SU-DHL-6 (cell line): ENCODE measurements at regions not wholly inside any gene's neighbourhood (a gene's known extent, or its start where the extent isn't known, plus 50 kb on each side); places are given as distances from the start of the nearest gene placed in this dataset.

Source experiments
- H2AFZ ChIP-seq: fragments of 200-600 bp; sonication (generic); 2 replicates; pipeline ENCODE4 v1.6.1; 2014; ENCODE audit warnings: low read depth, mild to moderate bottlenecking, moderate library complexity, mixed read lengths, antibody characterized with exemption, low read length; ENCODE audit not compliant: severe bottlenecking
- H3F3A ChIP-seq: fragments of 200-600 bp; shearing (Covaris generic); 2 replicates; pipeline ENCODE4 v1.6.0; 2016; ENCODE audit warnings: antibody characterized with exemption, mild to moderate bottlenecking; ENCODE audit not compliant: insufficient read depth
- H3K27ac ChIP-seq: fragments of 200-600 bp; sonication (generic); 2 replicates; pipeline ENCODE4 v1.5.1; 2016; ENCODE audit warnings: low read depth, mild to moderate bottlenecking, low read length, moderate library complexity, mixed read lengths
- H3K27me3 ChIP-seq: fragments of 200-600 bp; sonication (generic), shearing (Covaris generic); 2 replicates; pipeline ENCODE4 v1.6.0; 2014; ENCODE audit warnings: mild to moderate bottlenecking, low read length
- H3K36me3 ChIP-seq: fragments of 200-600 bp; sonication (generic); 2 replicates; pipeline ENCODE4 v1.6.1; 2014; ENCODE audit warnings: mild to moderate bottlenecking, low read length, mixed read lengths
- H3K4me2 ChIP-seq: fragments of 300-600, 200-600 bp; shearing (Covaris generic), sonication (generic); 2 replicates; pipeline ENCODE4 v1.6.0; 2014; ENCODE audit warnings: low read length, low read depth, mild to moderate bottlenecking; ENCODE audit not compliant: poor library complexity, severe bottlenecking
- H3K4me3 ChIP-seq: fragments of 200-600 bp; sonication (generic); 2 replicates; pipeline ENCODE4 v1.5.1; 2014; ENCODE audit warnings: antibody characterized with exemption, low read length, mild to moderate bottlenecking, mixed read lengths; ENCODE audit not compliant: insufficient read depth, poor library complexity, severe bottlenecking
- H3K79me2 ChIP-seq: fragments of 200-600 bp; sonication (generic); 2 replicates; pipeline ENCODE4 v1.6.1; 2014; ENCODE audit warnings: mild to moderate bottlenecking, low read length, moderate library complexity; ENCODE audit not compliant: insufficient read depth
- H3K9ac ChIP-seq: fragments of 200-600 bp; sonication (generic); 2 replicates; pipeline ENCODE4 v1.7.0; 2014; ENCODE audit warnings: mild to moderate bottlenecking, low read length
- H3K9me2 ChIP-seq: fragments of 200-600 bp; sonication (generic); replicated peaks from 2 replicates; pipeline ENCODE4 v1.6.1; 2014; ENCODE audit warnings: low read length; ENCODE audit not compliant: insufficient read depth
- H3K9me3 ChIP-seq: fragments of 200-600 bp; sonication (generic); 2 replicates; pipeline ENCODE4 v1.6.1; 2014; ENCODE audit warnings: low read length, mixed read lengths; ENCODE audit not compliant: insufficient read depth
- H4K20me1 ChIP-seq: fragments of 200-600 bp; sonication (generic); 2 replicates; pipeline ENCODE4 v1.6.1; 2014; ENCODE audit warnings: low read depth, mild to moderate bottlenecking, antibody characterized with exemption, low read length, moderate library complexity, mixed read lengths
- CTCF ChIP-seq: fragments of 200-600 bp; sonication (generic); IDR thresholded peaks from one replicate; pipeline ENCODE4 v1.5.1; 2017; ENCODE audit warnings: antibody characterized with exemption, mild to moderate bottlenecking, low read length, moderate library complexity; ENCODE audit not compliant: insufficient read depth, poor library complexity, severe bottlenecking
- EZH2phosphoT487 ChIP-seq: fragments of 200-600 bp; sonication (generic), shearing (Covaris generic); conservative IDR thresholded peaks from 2 replicates; pipeline ENCODE4 v1.6.1; 2018; ENCODE audit warnings: mild to moderate bottlenecking, antibody characterized with exemption, low read length, moderate library complexity, mixed read lengths

- no peaks in the 10 kb centered on the region for H3F3A ChIP-seq
- H3K4me3 ChIP-seq: no peak overlapping the region
- H3K79me2 ChIP-seq: no peaks in the 10 kb centered on the region
- H3K9me2 ChIP-seq: no peaks in the 10 kb centered on the region
- H2AFZ ChIP-seq: no peak overlapping the region
- no peak for TF ChIP-seq CTCF
- TF ChIP-seq EZH2phosphoT487: no peak
- H4K20me1 ChIP-seq: no peaks in the 10 kb centered on the region
- H3K9ac ChIP-seq: no peak overlapping the region
- no peaks in the 10 kb centered on the region for H3K27me3 ChIP-seq
- H3K36me3 ChIP-seq: no peaks in the 10 kb centered on the region
- no peaks in the 10 kb centered on the region for H3K9me3 ChIP-seq
- no peak overlapping the region for H3K4me2 ChIP-seq
- H3K27ac ChIP-seq: no peak overlapping the region
Observed at GRCh38 chr4:89486042-89486441, 178.4 kb upstream of the GPRIN3 start.

- Histone ChIP-seq H3F3A (no peaks in the 10 kb centered on the region), H4K20me1 (no peaks in the 10 kb centered on the region), H3K9me3 (no peaks in the 10 kb centered on the region), H3K27ac (no peak overlapping the region), H2AFZ (no peak overlapping the region), H3K4me2 (no peak overlapping the region), H3K36me3 (no peaks in the 10 kb centered on the region), H3K79me2 (no peaks in the 10 kb centered on the region), H3K4me3 (no peak overlapping the region), H3K9me2 (no peaks in the 10 kb centered on the region), H3K9ac (no peak overlapping the region), H3K27me3 (no peaks in the 10 kb centered on the region)
- TF ChIP-seq CTCF (no peak), EZH2phosphoT487 (no peak)
Observed at GRCh38 chr4:89483833-89484232, 176.2 kb upstream of the GPRIN3 start.

GRCh38 chr4:89482926-89483595, 175.5 kb upstream of the GPRIN3 start:
- Histone ChIP-seq H3K79me2 (no peaks in the 10 kb centered on the region), H3F3A (no peaks in the 10 kb centered on the region), H3K9ac (no peak overlapping the region), H3K9me2 (no peaks in the 10 kb centered on the region), H3K27ac (no peak overlapping the region), H3K4me3 (no peak overlapping the region), H3K9me3 (no peaks in the 10 kb centered on the region), H3K4me2 (no peak overlapping the region), H2AFZ (no peak overlapping the region), H3K36me3 (no peaks in the 10 kb centered on the region), H3K27me3 (no peaks in the 10 kb centered on the region), H4K20me1 (no peaks in the 10 kb centered on the region)
- TF ChIP-seq CTCF (no peak), EZH2phosphoT487 (no peak)
